ENCODE measurements at regions not wholly inside any gene's neighbourhood (a gene's known extent, or its start where the extent isn't known, plus 50 kb on each side); places are given as distances from the start of the nearest gene placed in this dataset.
"Not testable (repeated sequence)": the region's sequence is repeated elsewhere in the genome, so short reads cannot be mapped to it uniquely, and the experiment has no call there.

DNA sequence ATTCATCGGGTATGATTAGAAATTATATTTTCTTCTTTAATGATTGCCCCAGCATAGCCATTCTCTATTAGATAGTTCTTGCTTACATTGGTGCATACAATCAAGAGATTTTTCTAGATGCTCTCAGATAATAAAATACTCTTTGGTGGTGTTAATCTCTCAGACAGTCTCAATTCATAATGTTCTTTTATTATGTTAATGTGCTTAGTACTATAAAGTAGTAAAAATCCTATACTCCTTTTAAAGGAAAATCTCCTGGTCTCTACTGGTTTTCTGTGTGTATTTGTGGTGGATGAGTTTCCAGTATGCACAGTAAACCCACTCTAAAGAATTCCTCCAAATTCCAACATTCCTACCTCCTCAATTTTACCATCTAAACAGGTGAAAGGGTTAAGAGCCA, 203.5 kb downstream of the FAT4 start:
- DNase-seq = no peak

DNA sequence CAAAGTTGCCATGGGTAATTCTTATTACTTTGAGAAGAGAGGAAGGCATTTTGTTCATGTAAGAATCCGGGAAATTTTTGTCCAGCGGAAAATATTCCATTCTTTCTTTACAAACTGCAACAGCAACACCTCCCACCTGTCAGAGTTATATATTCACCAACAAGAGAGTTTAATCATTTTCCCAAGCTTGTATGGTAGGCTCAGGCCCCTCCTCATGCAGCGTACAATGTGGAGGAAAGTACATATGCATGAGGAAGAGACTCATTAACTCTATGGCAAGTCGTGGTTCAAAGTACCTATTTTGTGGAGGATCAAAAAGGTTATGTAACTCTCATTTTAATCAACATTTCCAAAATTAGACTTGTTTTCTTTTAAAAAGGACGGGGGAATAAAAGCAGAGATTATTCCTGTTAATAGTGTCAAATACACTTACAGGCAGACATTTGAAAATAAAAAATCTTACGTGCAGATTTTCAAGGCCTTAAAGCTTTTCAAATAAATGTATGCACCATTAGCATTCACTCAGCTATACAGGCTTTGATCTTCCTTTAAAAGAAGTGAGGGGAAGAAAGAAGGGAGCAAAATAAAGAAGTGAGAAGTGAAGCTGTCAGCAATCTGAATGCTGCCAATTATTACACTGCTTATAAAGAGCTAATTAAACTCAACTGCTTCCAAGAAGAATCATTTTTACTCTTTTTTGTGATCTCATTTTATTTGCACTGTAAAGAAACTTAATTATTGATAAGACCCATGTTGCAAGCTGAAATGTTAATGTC, 204.8 kb downstream of the FAT4 start:
- no peak for DNase-seq

DNA sequence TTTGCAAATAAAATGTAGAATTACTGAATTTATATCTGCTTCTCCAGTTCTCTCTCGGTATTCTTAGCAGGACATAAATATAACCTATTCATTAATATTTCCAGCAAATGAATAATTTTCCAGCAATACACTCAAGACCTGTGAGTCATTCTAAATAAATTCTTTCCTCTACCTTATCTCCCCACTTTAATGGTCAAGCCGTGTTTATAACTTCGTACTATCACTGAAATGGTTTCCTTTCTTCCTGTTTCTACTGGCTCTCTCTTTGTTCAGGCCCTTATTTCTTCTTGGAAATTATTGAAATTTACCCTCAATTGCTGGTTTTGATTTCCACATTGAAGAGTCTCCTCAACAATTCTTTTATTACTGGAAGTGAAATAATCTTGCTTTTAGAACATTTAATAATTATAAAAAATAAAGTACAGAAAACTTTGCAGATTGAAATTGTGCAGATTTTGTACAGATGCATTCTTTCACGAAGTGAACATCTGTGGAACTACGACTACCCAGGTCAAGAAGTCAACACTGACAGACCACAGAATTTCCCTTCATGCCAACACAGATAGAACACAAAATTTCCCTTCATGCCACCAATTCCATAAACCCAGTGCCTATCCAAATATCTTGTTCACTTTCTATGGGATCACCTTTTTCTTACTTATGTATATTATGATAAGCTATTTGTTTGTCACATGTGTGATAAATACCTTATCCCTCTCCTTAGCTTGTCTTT, 205.7 kb downstream of the FAT4 start:
- DNase-seq = peak; percentile 33

DNA sequence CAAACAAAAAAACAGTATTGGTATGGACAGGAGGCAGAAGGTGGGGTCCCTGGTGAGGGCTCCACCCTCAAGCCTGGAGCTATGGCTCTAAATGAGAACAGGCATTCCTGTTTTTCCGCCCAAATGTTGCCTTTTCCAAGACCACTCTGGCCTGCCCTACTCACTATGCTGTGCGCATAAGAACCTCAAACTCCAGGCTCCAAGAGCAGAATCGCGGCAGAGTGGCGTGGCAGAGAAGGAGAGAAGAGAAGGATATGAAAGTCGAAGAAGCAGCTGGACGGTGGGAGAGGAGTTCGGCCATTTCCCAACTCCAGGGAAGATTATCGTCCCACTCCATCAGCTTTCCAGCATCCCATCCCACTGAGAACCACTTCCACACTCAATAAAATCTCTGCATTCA, 207.8 kb downstream of the FAT4 start:
- DNase-seq = no peak

DNA sequence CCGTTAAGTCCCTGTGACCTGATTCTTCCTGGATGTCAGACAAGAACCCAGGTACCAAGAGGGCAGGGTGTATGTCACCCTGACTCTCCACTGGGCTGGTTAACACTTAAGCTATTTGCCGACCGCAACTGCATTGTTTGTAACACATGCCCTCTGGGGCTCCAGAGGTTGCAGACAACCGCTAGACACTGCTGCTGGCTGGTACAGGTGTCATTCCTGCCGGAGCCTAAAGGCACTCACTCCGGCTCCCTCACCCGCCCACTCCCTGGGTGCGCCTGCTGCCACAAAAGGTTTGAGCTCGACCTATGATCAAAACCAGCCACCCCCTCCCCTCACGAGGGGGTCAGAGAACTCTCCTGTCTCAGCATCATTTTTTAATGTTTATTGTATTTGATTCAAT, 208.2 kb downstream of the FAT4 start:
- no peak for DNase-seq

DNA sequence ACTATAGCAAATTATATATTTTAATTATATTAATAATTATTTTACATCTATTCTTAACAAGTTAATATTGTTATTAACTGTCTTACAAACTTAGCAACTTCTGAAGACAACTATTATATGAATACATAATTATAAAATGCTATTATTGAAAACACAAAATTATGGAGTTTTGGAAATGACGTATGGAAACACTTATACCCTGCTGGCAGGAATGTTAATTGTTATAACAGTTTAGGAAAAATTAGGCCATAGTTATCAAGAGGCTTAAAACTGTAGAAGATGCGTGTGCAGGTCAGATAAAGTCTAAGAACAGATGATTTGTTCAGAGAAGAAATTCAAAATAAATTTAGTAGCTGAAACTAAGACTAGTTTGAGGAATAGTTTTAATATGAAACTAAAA, 211.7 kb downstream of the FAT4 start:
- DNase-seq = no peak

DNA sequence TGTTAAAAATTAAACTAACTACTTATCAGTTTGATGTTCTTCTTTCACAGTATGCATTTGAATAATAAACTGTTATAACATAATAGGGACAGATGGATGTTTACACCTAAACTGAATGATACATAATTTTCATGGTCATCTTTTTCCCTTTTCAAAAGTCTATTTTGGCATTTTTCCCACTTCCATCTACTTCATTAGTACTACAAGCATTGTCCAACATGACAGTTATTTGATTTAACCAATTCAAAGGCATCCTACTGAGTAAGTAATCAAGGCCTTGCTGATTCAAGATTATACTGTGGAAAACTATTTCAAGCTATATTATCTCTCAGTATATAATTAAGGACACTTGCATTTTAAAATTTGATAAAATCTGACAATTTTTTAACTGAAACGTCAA, 212.9 kb downstream of the FAT4 start:
- DNase-seq = no peak

DNA sequence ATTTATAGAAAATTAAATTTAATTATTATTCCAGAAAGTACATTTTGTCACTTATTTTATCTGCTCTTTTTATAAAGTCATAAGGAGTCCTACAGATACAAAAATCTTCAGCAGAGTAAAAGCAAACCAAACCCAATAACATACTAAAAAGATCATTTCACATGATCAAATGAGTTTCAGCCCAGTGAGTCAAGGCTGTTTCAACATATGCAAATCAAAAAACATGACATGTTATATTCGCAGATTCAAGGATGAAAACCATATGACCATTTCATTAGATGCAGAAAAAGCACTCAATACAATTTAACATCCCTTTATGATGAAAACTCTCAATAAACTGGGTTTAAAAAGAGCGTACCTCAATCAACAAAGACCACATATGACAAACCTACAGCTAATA, 214.3 kb downstream of the FAT4 start:
- no peak for DNase-seq

DNA sequence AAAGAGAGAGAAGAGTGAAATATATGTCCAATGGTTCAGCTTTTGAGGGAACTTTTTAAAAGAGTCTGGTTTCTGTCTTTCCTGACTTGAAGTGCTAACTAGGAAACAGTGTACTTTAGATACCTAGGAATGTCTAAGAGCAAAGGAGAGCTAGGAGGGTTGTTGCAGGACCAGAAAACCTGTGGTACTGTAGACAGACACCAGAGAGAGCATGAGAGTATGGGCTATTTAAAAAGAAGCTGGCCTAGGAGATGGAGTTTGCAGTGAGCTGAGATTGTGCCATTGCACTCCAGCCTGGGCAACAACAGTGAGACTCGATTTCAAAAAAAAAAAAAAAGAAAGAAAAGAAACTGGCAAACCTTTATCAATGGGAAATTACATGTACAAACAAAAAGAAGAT, 223.9 kb downstream of the FAT4 start:
- no peak for DNase-seq

DNA sequence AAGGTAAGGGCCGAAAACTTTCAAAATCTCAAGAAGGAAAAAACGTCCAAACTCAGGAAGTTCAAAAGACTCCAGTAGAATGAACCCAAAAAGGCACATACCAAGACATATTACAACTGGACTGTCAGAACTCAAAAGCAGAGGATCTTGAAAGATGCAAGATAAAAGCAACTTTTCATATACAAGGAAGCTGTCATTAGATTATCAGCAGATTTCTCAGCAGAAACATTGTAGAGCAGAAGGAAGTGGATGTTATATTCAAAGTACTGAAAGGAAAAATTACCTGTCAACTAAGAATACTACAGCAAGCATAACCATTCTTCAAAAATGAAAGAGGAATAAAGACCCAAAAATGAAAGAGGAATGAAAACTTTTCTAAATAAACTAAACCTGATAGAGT, 224.9 kb downstream of the FAT4 start:
- no peak for DNase-seq

DNA sequence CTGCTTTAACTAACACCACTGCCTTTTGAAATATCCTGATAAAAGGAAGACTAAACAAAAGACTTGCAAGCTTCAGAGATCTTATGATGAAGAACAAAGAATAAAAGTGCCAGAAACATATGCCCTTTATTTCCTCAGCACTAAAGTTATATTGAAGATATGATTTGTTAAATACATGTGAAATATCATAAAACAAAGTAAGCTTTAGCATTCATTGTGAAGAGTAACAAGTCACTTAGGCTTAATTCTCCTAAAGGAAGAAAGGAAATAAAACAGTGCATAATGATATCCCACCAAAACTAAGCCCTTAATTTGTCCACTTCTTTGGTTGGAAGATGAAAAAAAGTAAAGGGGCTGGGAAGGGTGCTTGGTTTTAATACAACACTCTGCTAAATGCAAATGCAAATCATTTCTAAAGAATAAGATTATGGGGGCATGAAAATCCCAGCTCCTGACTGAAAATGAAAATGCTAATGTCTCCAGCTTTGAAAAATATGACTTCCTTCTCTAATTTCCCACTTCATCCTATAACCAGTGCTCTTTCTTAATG, 227.2 kb downstream of the FAT4 start:
- no peak for DNase-seq

DNA sequence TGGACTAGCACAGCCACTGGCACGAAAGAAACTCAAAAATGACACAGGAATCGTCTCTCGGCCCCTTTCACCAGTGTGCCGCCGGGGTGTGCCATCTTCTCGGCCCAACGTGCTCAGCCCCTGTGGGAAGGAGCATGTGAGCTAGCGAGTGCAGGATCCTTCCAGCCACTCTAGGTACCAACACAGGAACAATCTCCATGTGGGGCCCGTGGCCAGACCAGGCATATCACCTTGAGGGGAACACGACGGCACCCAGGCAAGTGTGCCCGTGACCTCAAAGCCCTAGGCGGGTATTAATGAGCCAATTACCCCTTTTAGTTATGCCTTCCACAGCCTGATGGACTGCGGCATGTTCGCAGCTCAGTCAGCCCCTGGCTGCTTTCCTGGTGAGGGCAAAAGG, 231.5 kb downstream of the FAT4 start:
- DNase-seq = no peak

DNA sequence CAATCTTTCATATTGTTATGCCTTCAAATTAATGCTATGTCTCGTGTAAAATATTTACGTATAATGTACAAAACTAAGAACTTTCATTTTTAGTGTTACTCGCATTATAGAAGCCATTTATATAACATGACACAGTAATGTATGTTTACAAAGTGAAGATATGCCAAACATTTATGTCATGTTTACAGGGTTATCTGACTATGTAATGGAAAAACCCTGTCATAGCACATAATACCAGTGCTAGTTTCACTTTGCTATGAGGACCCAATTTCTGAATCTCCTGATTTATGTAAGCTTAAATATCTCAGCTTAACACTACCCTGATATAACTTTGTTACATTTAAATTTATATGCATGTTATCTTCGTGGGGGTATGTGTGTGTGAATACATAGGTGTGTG, 233.1 kb downstream of the FAT4 start:
- no peak for DNase-seq

DNA sequence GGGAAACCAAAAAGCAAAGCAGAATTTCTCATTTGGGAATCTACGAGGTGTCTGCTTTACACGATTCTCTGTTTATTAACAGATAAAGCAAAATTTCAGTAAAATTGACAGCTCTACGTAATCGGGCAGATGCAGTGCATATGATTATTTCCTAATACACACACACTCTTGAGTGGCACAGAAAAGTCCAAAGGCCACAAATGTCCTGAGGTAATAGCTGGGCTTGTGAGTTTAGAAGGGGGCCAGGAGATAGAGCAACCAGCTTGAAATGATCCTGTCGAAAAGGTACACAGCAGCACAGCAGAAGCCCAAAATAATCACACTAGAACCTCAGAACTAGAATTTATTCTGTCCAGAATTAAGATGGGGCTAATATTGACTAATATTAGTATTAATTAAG, 236.0 kb downstream of the FAT4 start:
- no peak for DNase-seq

DNA sequence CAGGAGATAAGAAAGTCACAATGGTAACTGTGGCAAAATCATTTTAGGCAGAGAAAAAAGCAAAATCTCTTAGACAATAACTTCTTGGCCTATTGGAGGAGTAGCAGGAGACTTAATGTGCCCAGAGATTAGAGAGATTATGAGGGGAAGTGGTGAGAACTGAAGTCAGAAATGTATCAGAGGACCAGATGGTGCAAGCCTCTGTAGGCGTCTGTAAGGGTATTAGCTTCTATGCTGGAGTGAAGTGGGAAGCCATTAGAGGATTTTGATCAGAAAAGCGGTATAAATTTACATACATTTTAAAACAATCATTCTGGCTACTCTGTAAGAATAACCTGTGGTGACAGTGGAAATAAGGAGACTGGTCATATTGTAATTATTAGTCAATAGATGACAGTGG, 236.7 kb downstream of the FAT4 start:
- no peak for DNase-seq

DNA sequence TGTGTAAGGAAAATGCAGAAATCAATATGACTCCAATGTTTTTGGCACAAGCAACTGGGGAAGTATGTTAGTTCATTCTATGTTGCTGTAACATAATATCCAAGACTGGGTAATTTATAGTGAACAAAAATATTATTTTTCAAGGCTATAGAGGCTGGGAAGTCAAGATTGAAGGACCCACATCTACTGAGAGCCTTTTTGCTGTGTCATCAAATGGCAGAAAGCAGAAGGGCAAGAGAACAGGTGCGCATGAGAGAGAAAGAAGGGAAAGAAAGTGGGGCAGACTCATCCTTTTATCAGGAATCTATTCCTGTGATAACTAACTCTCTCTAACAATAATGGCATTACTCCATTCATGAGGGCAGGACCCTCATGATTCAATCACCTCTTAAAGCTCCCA, 237.2 kb downstream of the FAT4 start:
- no peak for DNase-seq

DNA sequence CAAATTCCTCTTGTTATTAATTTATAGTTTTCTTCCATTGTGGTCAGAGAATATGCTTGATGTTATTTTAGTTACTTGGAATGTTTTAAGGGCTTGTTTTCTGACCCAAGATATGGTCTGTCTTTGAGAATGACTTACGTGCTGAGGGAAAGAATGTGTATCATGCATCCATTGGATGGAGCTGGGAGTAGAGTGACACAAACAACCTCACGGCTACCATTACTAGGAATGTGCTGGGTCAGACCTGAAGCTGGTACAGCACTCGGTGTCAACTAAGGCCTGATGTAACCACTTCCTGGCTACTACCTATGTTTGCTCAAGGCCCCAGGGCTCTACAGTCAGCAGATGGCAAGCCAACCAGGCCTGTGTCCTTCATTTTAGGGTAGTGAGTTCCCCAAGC, 257.8 kb downstream of the FAT4 start:
- peak; percentile 17 for DNase-seq

DNA sequence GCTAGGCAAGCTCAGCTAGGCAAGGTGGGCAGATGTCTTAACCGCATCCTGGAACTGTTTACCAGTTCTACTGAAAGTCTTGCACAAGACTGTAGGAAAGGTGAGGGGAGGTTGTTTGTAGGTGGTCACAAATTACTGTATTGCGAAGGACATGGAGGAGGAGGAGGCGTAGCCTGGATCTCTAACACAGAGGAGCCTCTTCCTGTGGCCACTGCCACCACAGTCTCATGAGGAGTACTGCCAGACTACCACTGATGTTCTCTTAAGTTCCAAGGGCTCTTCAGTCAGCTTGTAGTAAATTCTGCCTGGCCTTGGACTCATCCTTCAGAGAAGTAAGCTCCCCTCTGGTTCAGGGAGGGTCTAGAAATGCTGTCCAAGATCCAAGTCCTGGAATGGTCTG, 258.6 kb downstream of the FAT4 start:
- DNase-seq = no peak

DNA sequence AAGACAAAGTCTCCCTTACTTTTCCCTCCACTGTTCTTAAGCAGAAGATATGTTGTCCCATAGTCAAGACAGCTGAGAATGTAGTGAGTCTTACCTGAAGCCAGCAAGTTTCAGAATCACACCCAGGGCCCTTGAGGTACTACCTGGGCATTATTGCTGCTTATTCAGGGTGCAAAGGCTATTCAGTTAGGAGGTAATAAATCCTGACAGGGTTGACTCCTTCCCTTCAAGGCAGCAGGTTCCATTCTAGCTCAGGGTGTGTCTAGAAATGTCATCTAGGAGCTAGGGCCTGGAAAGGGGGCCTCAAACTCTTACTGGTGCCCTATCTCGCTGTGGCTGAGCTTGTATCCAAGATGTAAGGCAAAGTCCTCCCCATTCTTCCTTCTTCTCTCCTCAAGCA, 259.0 kb downstream of the FAT4 start:
- no peak for DNase-seq

DNA sequence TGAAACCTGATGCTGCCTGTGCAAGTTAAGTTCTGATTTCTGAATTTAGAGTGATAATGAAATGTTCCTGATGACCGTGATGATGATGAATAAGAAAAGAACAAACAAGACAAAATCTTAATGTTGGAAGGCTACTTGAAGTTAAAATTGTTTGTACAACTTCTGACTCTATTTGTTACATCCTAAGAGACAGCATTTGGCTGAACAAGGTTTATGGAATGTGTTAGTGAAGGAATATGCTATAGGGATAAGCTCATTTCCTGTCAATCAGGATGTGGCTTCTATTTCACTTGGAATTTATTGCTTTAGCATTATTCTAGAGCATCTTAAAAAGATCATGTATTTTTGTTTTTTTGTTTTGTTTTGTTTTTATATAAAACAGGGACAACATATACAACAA, 267.5 kb downstream of the FAT4 start:
- peak; percentile 52 for DNase-seq

DNA sequence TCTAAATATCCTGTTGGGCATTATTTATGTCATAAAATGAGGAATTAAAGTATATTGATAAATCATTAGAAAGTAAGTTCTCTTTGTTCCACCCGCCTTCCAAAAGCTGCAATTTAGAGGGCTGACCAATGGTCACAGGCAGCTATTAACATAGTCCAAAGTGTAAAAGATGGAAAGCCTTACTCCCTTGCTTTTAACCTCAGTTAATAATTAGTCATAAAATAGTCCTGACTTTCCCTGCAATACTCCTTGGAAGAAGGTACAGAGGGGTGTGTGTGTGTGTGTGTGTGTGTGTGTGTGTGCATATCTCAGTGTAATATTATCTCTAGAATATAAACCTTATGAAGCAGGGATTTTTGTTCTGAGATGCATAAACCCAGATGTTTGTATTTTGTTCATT, 275.4 kb downstream of the FAT4 start:
- DNase-seq = no peak

DNA sequence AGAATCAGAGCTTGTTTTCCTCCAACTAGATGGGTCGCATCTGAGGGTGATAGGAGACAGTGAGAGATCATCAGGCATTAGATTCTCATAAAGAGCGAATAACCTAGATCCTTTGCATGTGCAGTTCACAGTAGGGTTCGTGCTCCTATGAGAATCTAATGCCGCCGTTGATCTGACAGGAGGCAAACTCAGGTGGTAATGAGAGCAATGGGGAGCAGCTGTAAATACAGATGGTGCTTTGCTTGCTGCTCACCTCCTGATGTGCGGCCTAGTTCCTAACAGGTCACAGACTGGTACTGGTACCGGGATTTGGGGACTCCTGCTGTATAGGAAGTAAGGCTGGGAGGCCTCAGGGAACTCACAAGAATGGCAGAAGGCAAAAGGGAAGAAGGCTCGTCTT, 276.5 kb downstream of the FAT4 start:
- DNase-seq = no peak

DNA sequence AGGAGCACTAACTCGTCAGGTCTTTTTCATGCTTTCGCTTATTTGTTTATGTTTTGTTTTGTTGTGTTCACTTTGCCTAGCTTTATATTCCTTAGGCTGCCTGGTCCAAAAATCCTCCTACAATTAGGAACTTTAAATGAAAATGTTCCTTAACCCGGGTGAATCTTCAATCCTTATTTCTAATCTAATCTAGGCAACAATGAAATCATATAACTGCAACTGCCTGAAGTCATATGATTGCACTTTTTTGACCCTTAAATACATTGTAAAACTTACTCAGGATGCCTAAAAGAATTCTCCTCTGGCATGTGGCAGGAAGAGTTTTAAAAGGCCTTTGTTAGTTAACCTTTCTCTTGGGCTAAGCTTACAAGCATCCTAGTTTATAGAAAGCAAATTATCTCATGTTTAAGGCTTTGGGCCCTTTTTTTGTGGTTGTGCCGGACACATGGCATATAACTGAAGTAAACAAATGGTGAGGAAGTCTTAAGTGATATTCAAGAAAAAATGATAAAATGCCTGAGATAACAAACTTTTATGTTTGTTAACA, 279.4 kb downstream of the FAT4 start:
- DNase-seq = no peak

DNA sequence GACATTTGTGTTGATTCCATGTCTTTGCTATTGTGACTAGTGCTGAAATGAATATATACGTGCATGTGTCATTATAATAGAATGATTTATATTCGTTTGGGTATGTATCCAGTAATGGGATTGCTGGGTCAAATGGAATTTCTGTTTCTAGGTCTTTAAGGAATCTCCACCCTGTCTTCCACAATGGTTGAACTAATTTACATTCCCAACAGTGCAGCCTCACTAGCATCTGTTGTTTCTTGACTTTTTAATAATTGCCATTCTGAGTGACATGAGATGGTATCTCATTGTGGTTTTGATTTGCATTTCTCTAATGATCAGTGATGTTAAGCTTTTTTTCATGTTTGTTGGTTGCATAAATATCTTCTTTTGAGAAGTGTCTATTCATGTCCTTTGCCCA, 291.2 kb downstream of the FAT4 start:
- DNase-seq = not testable (repeated sequence)
